ENCODE measurements at regions not wholly inside any gene's neighbourhood (a gene's known extent, or its start where the extent isn't known, plus 50 kb on each side); places are given as distances from the start of the nearest gene placed in this dataset.
"Not testable (repeated sequence)": the region's sequence is repeated elsewhere in the genome, so short reads cannot be mapped to it uniquely, and the experiment has no call there.

- TF ChIP-seq, protein P1, sequence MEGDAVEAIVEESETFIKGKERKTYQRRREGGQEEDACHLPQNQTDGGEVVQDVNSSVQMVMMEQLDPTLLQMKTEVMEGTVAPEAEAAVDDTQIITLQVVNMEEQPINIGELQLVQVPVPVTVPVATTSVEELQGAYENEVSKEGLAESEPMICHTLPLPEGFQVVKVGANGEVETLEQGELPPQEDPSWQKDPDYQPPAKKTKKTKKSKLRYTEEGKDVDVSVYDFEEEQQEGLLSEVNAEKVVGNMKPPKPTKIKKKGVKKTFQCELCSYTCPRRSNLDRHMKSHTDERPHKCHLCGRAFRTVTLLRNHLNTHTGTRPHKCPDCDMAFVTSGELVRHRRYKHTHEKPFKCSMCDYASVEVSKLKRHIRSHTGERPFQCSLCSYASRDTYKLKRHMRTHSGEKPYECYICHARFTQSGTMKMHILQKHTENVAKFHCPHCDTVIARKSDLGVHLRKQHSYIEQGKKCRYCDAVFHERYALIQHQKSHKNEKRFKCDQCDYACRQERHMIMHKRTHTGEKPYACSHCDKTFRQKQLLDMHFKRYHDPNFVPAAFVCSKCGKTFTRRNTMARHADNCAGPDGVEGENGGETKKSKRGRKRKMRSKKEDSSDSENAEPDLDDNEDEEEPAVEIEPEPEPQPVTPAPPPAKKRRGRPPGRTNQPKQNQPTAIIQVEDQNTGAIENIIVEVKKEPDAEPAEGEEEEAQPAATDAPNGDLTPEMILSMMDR (IDR thresholded peaks at IDR 0.05; ENCODE audit: insufficient read depth, low read depth, low read length, missing control alignments) = no peak
- H3K4me3 ChIP-seq (ENCODE audit: low read length) = no peak overlapping the region
- no peak for DNase-seq (ENCODE audit: low read depth)
Observed at GRCh38 chr9:106146886-106147285, 452.5 kb downstream of the TMEM38B start.

DNA sequence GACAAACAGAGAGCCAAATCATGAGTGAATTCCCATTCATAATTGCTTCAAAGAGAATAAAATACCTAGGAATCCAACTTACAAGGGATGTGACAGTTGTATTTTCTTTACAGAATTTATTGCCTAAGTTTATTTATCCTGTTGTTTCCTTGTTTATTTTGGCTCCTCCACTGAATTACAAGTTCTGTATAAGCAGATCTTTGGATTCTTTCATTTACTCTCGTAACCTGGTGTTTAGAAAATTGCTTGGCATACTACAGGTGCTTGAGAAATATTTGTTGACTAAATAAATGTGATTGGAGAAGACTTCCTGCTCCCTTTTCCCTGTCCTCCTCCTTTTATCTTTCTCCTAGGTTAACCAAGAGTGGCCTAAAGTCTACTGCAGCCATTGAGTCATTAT lies 455.6 kb downstream of the TMEM38B start:
- TF ChIP-seq, protein P1 (IDR thresholded peaks at IDR 0.05; ENCODE audit: insufficient read depth, low read depth, low read length, missing control alignments) = no peak
- DNase-seq (ENCODE audit: low read depth) = no peak
- H3K4me3 ChIP-seq (ENCODE audit: low read length) = no peak overlapping the region

DNA sequence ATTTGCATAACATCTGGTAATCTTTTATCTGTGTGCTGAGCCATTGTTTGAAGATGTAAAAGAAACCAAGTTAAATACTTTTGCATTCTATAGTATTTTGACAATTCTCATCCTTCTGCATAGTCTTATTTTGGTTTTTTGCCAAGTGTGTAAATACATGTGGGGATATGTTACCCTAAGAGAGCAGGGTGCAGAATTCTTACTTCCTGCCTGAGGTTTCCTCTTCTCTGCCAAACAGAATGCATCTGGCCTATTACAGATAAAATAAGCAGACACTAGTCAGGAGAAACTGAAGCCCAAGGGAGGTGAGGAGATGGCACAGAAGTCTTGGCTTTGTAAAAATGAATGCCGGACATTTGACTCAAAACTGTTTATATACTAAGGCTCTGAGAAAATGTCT lies 462.1 kb downstream of the TMEM38B start:
- DNase-seq (ENCODE audit: low read depth) = no peak
- TF ChIP-seq, protein P1 (IDR thresholded peaks at IDR 0.05; ENCODE audit: insufficient read depth, low read depth, low read length, missing control alignments) = no peak
- H3K4me3 ChIP-seq (ENCODE audit: low read length) = no peak overlapping the region

DNA sequence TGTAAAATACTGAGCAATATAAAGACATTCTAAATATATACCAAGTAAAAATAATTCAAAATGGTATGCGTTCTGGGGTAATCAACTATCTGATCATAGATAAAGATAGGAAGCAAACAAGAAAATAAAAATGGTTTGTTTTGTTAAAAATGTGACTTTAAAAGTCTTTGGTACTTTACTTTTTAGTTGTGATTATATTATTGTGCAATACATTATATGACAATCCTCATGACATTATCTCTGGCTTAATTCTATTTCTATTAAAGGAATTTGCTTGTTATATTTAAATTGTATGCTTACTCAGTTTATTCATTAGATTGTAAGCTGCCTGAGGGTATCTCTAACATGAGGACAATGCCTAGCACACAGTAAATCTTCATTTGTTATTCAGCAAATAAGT lies 477.9 kb downstream of the TMEM38B start:
- no peak overlapping the region for H3K4me3 ChIP-seq (ENCODE audit: low read length)
- DNase-seq (ENCODE audit: low read depth) = no peak
- TF ChIP-seq, protein P1 (IDR thresholded peaks at IDR 0.05; ENCODE audit: insufficient read depth, low read depth, low read length, missing control alignments) = no peak

DNA sequence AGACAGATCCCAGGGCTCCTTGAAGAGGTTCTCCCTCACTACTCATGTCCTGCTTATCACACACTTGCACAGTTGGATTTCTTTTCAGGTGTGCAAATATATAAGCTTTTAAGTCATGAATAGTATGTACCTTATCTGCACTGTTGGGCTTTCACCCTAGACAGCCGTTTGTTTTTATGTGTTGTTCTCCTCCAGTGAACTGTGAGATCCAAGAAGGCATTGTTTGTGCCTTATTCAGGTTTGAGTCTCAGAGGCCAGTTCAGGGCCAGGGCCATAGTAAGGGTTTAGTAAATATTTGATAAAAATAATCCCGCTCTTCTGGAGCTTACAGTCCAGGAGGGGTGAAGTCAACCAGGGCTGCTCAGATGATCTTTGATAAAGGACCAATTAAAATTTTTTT lies 480.0 kb downstream of the TMEM38B start:
- DNase-seq (ENCODE audit: low read depth) = no peak
- TF ChIP-seq, protein P1 (IDR thresholded peaks at IDR 0.05; ENCODE audit: insufficient read depth, low read depth, low read length, missing control alignments) = no peak
- no peak overlapping the region for H3K4me3 ChIP-seq (ENCODE audit: low read length)

GRCh38 chr9:106177216-106177615 lies 482.9 kb downstream of the TMEM38B start:
- DNase-seq (ENCODE audit: low read depth) = no peak
- TF ChIP-seq, protein P1 (IDR thresholded peaks at IDR 0.05; ENCODE audit: insufficient read depth, low read depth, low read length, missing control alignments) = no peak
- H3K4me3 ChIP-seq (ENCODE audit: low read length) = no peak overlapping the region

GRCh38 chr9:106179191-106179590 lies 484.9 kb downstream of the TMEM38B start:
- H3K4me3 ChIP-seq (ENCODE audit: low read length) = no peak overlapping the region
- TF ChIP-seq, protein P1 (IDR thresholded peaks at IDR 0.05; ENCODE audit: insufficient read depth, low read depth, low read length, missing control alignments) = no peak
- no peak for DNase-seq (ENCODE audit: low read depth)

GRCh38 chr9:106203815-106204516 lies 509.6 kb downstream of the TMEM38B start:
- not testable (repeated sequence) for DNase-seq (ENCODE audit: low read depth)

More at GRCh38 chr9:106203815-106204516, 509.6 kb downstream of the TMEM38B start:
- not testable (repeated sequence) for H3K4me3 ChIP-seq (ENCODE audit: low read length)

Data from epithelial cell of esophagus (primary cell).